HG03342 (cell line): ENCODE measurements at regions not wholly inside any gene's neighbourhood (a gene's known extent, or its start where the extent isn't known, plus 50 kb on each side); places are given as distances from the start of the nearest gene placed in this dataset.
"Not testable (repeated sequence)": the region's sequence is repeated elsewhere in the genome, so short reads cannot be mapped to it uniquely, and the experiment has no call there.

Experiments
- ATAC-seq: cut with Tn5 transposase; IDR thresholded peaks from one replicate; pipeline ENCODE4 v1.9.1; 2021; ENCODE audit warnings: mild to moderate bottlenecking, moderate library complexity; ENCODE audit not compliant: unreplicated experiment

GRCh38 chr2:90360731-90361035 is 1669.2 kb downstream of the RPIA start:
- not testable (repeated sequence) for ATAC-seq
